ENCODE measurements at regions not wholly inside any gene's neighbourhood (a gene's known extent, or its start where the extent isn't known, plus 50 kb on each side); places are given as distances from the start of the nearest gene placed in this dataset.

GRCh38 chr11:113629562-113629961, 76.5 kb downstream of the TMPRSS5 start:
- no peak for TF ChIP-seq RCOR1 (IDR thresholded peaks at IDR 0.05; ENCODE audit: insufficient replicate concordance, low read length)
- no peak for TF ChIP-seq CTCF (conservative IDR thresholded peaks at IDR 0.05; ENCODE audit: low read depth, low read length)
- no peak for TF ChIP-seq USF2 (IDR thresholded peaks at IDR 0.05; ENCODE audit: low read depth, low read length)
- TF ChIP-seq NFE2L2 (IDR thresholded peaks at IDR 0.05; ENCODE audit: low read depth, low read length) = no peak
- no peak for TF ChIP-seq BHLHE40 (IDR thresholded peaks at IDR 0.05; ENCODE audit: low read depth, low read length)
- TF ChIP-seq POLR2A (IDR thresholded peaks at IDR 0.05; ENCODE audit: low read depth, low read length) = no peak
- TF ChIP-seq SMC3 (IDR thresholded peaks at IDR 0.05; ENCODE audit: low read depth, low read length) = no peak
- no peak for TF ChIP-seq CHD1 (IDR thresholded peaks at IDR 0.05; ENCODE audit: low read depth, low read length)
- no peak for TF ChIP-seq MAFK (IDR thresholded peaks at IDR 0.05; ENCODE audit: low read depth, low read length)
- TF ChIP-seq CEBPB (IDR thresholded peaks at IDR 0.05; ENCODE audit: low read depth, low read length) = no peak

Measured in IMR-90 (cell line).